ENCODE measurements at regions not wholly inside any gene's neighbourhood (a gene's known extent, or its start where the extent isn't known, plus 50 kb on each side); places are given as distances from the start of the nearest gene placed in this dataset.
"Not testable (repeated sequence)": the region's sequence is repeated elsewhere in the genome, so short reads cannot be mapped to it uniquely, and the experiment has no call there.

DNA sequence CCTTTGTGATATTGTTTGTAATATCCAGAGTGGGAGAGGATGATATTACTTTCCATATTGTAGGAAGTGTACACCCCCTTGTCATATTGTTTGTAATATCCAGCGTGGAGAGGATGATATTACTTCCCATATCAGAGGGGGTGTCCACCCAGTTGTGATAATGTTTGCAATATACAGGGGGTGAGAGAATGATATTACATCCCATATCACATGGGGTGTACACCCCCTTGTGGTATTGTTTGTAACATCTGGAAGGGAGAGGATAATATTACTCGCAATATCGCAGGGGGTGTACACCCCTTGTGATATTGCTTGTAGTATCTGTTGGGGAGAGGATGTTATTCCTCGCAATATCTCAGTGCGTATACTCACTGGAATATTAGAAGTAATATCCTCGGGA lies 61.5 kb downstream of the PRSS23 start:
- no peak for DNase-seq

GRCh38 chr11:86863476-86863875 lies 63.1 kb downstream of the PRSS23 start:
- DNase-seq = no peak

DNA sequence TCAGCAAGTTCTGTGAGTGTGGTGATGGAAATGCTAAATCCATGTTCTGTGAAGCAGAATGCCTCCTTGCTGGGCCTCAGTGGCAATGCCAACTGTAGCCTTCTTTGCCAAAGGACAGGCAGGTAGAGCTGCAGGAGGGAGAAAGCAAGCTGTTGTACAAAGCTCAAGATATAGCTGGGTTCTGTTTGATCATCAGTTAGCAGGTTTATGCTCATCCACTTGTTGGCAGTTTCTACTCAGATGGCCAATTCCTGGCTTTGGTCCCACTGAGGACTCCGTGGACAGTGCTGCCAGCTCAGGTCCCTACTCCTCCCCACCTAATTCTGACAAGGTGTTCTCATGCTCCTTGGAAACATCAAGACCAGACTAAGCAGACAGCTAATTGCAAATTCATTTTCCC lies 65.1 kb downstream of the PRSS23 start:
- no peak for DNase-seq

- no peak for DNase-seq
Measured at GRCh38 chr11:86869531-86869930, 69.2 kb downstream of the PRSS23 start.

DNA sequence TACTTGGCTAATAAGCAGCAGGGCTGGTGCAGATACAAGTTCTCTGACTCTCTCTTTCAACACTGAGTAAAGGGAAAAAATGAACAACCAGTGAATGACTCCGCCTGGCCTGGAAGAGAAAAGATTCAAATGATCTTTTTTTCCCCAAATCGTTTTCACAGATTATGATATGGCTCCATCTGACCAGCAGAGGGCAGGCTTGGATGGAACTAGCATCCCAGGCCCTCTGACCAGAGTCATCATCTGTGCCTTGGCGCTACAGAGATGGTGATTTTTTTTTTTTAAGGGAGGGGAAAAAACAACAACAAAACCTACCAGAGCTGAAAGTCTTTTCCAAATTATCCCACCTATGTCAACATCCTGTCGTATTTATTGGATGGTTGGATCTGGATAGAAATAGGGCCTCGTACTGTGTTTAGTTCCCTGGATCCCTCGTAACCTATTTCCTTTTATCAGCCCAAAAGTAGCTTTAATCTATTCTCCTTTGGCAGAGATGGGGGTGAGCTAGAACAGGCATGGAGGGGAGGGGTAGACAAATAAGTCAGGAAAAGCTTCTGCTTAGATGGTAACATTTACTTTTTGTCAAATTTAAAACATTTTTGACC lies 69.7 kb downstream of the PRSS23 start:
- DNase-seq = peak; percentile 2

DNA sequence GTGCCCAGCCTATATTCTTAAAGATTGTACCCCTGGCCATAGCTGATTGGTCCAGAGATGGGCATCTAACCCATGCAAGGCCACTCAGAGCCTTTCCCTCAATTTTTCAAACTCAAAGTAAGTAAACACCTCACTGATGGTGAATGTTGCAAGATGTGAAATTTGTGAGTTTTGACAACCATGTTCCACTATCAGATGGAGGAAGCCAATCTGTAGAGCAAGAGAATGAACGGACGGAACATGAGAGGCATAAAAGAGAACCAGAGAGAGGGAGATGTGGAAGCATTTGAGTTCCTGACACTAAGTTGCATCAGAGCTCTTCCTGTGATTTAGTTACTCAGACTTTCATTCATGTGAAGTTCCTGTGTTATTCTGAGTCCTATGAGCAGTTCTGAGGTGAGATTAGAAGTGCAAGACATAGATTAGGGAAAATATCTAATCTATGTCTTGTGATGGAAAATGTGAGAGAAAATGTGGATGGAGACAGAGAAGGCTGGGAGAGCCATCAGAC lies 73.3 kb downstream of the PRSS23 start:
- DNase-seq = no peak

DNA sequence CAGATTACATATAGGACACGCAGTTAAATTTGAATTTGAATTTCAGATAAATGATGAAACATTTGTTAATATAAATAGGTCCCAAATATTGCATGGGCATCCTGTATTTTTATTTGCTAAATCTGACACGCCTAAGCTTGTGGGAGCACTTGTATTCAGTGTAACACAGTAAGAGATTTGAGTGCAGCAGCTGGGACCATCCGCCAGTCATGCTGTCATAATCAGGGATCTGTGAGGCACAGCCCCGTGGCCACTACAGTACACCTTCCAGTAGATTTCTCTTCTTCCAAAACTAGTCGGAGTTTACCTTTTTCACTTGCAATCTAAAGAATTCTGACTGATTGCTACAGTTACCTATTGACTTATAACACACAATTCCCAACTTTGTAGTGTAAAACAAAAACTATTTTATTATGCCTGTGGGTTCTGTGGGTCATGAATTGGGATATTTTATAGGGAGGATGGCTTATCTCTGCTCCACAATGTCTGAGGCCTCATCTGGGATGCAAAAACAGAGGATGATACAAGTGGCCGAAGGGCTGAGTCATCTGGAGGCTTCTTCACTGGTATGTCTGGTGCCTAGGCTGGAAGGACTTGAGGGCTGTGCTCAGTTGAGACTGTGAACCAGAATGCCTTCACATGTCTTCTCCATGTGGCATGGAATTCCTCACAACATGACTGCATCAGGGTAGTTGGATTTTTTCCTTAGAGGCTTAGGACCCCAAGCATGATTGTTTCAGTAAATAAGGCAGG lies 74.1 kb downstream of the PRSS23 start:
- no peak for DNase-seq

DNA sequence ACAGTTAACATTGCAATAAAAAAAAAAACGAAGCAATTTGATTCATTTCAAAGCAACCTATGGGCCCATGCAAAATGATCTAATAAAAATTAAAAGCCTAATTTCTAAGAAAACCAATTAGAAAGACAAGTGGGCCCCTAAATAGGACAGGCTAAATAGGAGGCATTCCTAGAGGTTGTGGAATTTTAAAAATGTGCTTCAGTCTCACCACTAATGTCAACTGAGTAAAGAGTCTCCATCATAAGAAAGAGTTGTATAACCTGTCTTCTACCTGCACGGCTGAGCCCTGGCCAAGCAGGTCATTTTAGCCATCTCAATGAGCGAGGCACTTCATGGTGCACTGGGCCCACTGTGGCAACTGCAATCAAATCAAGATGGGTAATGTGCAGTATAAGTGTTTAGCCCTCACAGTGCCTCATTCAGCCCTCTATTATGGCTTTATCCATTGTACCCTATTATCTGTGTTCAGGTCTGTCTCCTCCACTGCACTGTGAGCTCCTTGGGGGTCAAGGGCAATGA lies 76.4 kb downstream of the PRSS23 start:
- DNase-seq = no peak

DNA sequence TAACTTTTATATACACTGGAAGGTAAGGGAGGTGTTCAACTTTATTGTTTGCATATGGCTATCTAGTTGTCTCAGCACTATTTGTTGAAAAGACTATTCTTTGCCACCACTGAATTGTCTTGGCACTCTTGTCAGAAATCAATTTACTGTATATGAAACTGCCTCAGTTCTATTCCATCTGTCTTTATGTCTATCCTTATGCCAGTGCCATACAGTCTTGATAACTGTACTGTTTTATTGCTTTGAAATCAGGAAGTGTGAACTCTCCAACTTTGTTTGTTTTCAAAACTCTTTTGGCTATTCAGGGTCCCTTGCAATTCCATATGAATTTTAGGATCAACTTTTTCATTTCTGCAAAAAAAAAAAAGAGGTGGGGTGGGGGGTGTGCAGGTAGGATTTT lies 77.2 kb downstream of the PRSS23 start:
- no peak for DNase-seq

- not testable (repeated sequence) for DNase-seq
Measured at GRCh38 chr11:86879241-86879640, 76.0 kb downstream of the FZD4 start.

DNA sequence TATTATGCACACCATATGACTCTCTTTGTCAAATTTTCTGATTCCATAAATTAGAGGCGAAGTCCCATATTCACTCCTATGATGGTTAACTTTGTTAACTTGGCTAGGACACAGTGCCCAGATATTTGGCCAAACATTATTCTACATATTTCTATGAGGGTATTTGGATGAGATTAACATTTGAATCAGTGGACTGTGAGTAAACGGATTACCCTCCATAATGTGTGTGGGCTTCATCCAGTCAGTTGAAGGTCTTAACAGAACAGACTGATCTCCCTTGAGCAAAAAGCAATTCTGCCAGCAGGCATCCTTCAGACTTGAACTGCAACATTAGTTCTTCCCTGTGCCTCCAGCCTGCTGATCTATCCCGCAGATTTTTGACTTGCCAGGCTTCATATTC lies 69.9 kb downstream of the FZD4 start:
- DNase-seq = no peak

DNA sequence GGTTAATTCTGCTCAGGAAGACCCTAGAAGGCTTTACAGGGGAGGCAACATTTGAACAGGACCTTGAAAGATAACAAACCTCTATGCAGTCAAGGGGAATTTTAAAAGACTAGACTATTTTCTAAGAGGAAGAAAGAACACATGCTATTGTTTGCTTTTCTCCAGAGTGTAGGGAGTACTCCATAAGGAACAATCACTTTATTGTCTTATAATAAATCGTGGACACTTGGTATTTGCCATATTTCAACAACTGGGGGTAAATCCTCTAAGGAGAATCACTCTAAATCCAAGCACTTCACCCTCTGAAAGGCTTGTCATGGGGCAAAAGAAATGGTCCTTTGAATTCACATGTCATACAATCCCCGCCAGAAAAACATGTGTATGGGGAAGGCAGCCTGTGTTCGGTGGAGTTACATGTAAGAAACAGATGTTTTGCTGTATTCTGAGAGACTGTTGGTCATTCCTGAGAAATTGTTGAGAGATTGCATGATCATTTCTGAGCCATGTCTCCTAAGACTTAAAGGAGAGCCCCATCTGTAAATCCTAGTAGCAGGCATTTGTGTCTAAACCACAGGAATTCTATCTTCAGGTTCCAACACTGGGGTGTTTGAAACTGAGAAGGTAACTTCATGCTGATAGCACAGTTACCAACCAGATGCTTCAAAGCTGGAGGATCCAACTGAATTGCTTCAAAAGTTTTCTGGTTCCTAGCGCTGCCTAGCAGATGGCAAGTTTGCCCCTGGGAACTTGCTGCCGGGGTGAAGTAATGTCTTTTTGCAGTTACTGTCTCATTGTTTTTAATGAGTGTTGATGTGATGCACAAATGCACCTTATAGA lies 66.8 kb downstream of the FZD4 start:
- no peak for DNase-seq

DNA sequence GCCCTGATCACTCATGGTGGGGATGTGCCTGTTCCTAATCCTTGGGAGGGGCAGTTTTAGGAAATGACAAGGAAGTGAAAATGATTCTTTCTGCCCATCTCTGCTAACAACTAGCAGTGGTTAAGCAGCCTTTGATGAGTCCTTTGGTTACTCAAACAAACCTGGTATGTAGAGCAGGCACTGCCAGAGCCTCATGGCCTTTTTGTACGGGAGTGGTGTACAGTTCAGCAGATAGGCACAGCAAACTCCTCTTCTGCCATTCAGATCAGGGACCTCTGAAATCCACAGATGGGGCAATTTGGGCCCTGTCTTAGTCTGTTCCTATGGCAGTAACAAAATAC lies 66.2 kb downstream of the FZD4 start:
- DNase-seq = no peak

- DNase-seq = no peak
Measured at GRCh38 chr11:86891036-86891435, 64.2 kb downstream of the FZD4 start.

DNA sequence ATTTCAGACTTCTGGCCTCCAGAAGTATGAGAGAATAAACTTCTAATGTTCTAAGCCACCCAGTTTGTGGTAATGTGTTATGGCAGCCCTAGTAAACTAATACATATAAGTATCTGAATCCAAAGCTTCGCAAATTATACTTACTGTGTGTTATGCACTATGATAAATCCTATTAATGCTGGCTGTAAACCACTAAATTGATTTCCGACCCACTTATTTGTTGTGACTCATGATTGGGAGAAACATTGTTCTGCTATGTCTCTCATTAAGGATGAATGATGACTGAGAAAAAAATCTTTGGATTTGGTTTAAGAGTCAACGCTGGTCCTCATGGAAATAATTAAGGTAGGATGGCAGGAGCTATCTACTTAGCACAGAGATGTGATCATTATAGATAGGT lies 62.0 kb downstream of the FZD4 start:
- DNase-seq = no peak
